Spleen (tissue), 7 donors: ENCODE measurements at regions not wholly inside any gene's neighbourhood (a gene's known extent, or its start where the extent isn't known, plus 50 kb on each side); places are given as distances from the start of the nearest gene placed in this dataset.

Experiments
- CTCF ChIP-seq, 11 experiments: fragments of 200-600 bp in 7 of 11; fragments of 450-650 bp in 4 of 11; sonication (generic) in 4 of 11; IDR thresholded peaks in 8 of 11; conservative IDR thresholded peaks in 3 of 11; 1 replicate in 7 of 11; 2 replicates in 4 of 11; pipeline versions ENCODE4 v1.4.0 to v1.8.0; 2016 to 2021; ENCODE audit warnings: antibody characterized with exemption in 11 of 11, inconsistent platforms in 4 of 11, mild to moderate bottlenecking in 1 of 11
- POLR2A ChIP-seq, 3 donors: fragments of 450-650 bp; IDR thresholded peaks; one replicate each; pipeline ENCODE4 v1.5.1; 2017; ENCODE audit warnings: antibody characterized with exemption in 3 of 3, mild to moderate bottlenecking in 1 of 3
- donor health status: DM: no; HTN: no; CAD: no; lungs with moderate emphysema.
- donor health status: DM: no; HTN: no; CAD: no.
- donor health status: DM: no; HTN: no; CAD: no.

GRCh38 chr16:54473226-54473993 is 186.8 kb upstream of the IRX3 start:
- TF ChIP-seq CTCF (IDR thresholded peaks at IDR 0.05 in 8 of 11, conservative IDR thresholded peaks at IDR 0.05 in 3 of 11) (no peak), POLR2A (IDR thresholded peaks at IDR 0.05) (no peak)
